Lung (tissue), 11 donors: ENCODE measurements at regions not wholly inside any gene's neighbourhood (a gene's known extent, or its start where the extent isn't known, plus 50 kb on each side); places are given as distances from the start of the nearest gene placed in this dataset.

Experiments used
- ATAC-seq: fragments of 200-7000 bp; cut with Tn5 transposase; one replicate; pipeline ENCODE4 v1.9.1; 2020; ENCODE audit warnings: moderate number of reproducible peaks; ENCODE audit not compliant: insufficient read depth, low FRiP score
- DNase-seq, 3 donors: peaks; one replicate each; pipeline ENCODE4 v3.0.0-alpha.2; 2013 to 2017
- H3K27ac ChIP-seq, 2 donors: one replicate each; pipeline ENCODE4 v1.5.1; 2013; ENCODE audit warnings: mild to moderate bottlenecking in 2 of 2, moderate library complexity in 2 of 2, control low read depth in 1 of 2, inconsistent platforms in 1 of 2, low read depth in 1 of 2, low read length in 1 of 2
- H3K27me3 ChIP-seq, 3 donors: one replicate each; pipeline ENCODE4 v1.5.1; 2013; ENCODE audit warnings: low read length in 2 of 3; ENCODE audit not compliant: control insufficient read depth in 3 of 3, insufficient read depth in 3 of 3
- H3K36me3 ChIP-seq, 4 donors: one replicate each; pipeline ENCODE4 v1.5.1; 2013; ENCODE audit warnings: low read length in 4 of 4, mild to moderate bottlenecking in 1 of 4, moderate library complexity in 1 of 4; ENCODE audit not compliant: control insufficient read depth in 4 of 4, insufficient read depth in 4 of 4
- H3K4me1 ChIP-seq, 5 donors: one replicate each; pipeline ENCODE4 v1.5.1; 2013; ENCODE audit warnings: low read length in 5 of 5, mild to moderate bottlenecking in 2 of 5, moderate library complexity in 1 of 5; ENCODE audit not compliant: control insufficient read depth in 5 of 5, insufficient read depth in 5 of 5
- H3K4me3 ChIP-seq: one replicate; pipeline ENCODE4 v1.5.1; 2013; ENCODE audit warnings: mild to moderate bottlenecking, control low read depth, moderate library complexity
- H3K9ac ChIP-seq, 2 donors: one replicate each; pipeline ENCODE4 v1.5.1; 2013; ENCODE audit warnings: low read length in 2 of 2, control low read depth in 1 of 2; ENCODE audit not compliant: insufficient read depth in 1 of 2
- H3K9me3 ChIP-seq, 4 donors: one replicate each; pipeline ENCODE4 v1.5.1; 2013; ENCODE audit warnings: low read length in 3 of 4, mild to moderate bottlenecking in 1 of 4, moderate library complexity in 1 of 4; ENCODE audit not compliant: control insufficient read depth in 4 of 4, insufficient read depth in 3 of 4
- CTCF ChIP-seq: IDR thresholded peaks from 2 replicates; pipeline ENCODE4 v1.5.1; 2012; ENCODE audit warnings: mild to moderate bottlenecking; ENCODE audit errors: control extremely low read depth, extremely low read depth
- WGBS, 2 donors: extraction: QIAGEN DNeasy Blood & Tissue Kit; methylation state at CpG; one replicate each; pipeline ENCODE4 v1.1.7; 2013; 5-methylcytosine and 5-hydroxymethylcytosine counted together
- donor health status: control.
- donor health status: control.
- donor health status: Bipolar disorder and iron deficiency.
- donor health status: healthy.
- donor health status: DM: yes; HTN: yes; CAD: no.

GRCh38 chr1:163797816-163798215 is 476.1 kb downstream of the NUF2 start:
- Histone ChIP-seq H3K9ac (no peak overlapping the region), H3K4me3 (no peak overlapping the region), H3K27ac (no peak overlapping the region), H3K9me3 (peaks cover 0 to 2% (median 0%) of the 10 kb centered on the region in 4 donors), H3K27me3 (no peaks in the 10 kb centered on the region), H3K36me3 (no peaks in the 10 kb centered on the region), H3K4me1 (no peaks in the 10 kb centered on the region)
- DNase-seq, result no peak
- ATAC-seq, result no peak
- TF ChIP-seq CTCF, result no peak

- H3K4me3 ChIP-seq, result no peak overlapping the region
- H3K27me3 ChIP-seq, result no peaks in the 10 kb centered on the region
- no peaks in the 10 kb centered on the region for H3K4me1 ChIP-seq
- TF ChIP-seq CTCF, result no peak
- no peaks in the 10 kb centered on the region for H3K36me3 ChIP-seq
- WGBS, 2 donors, result 84 to 87% methylated on average over 6 of the region's 6 CpGs
- no peak for ATAC-seq
- DNase-seq, result no peak
- no peak overlapping the region for H3K27ac ChIP-seq
- H3K9ac ChIP-seq, result no peak overlapping the region
- no peaks in the 10 kb centered on the region for H3K9me3 ChIP-seq
These were observed 477.5 kb downstream of the NUF2 start for GRCh38 chr1:163799190-163799805.

- 53 to 67% methylated on average over 3 of the region's 3 CpGs for WGBS, 2 donors
- ATAC-seq, result no peak
- H3K4me3 ChIP-seq, result no peak overlapping the region
- no peak for TF ChIP-seq CTCF
- no peak overlapping the region for H3K27ac ChIP-seq
- H3K9ac ChIP-seq, result no peak overlapping the region
- no peaks in the 10 kb centered on the region for H3K9me3 ChIP-seq
- DNase-seq, result no peak
- no peaks in the 10 kb centered on the region for H3K27me3 ChIP-seq
- no peaks in the 10 kb centered on the region for H3K36me3 ChIP-seq
- no peaks in the 10 kb centered on the region for H3K4me1 ChIP-seq
These were observed 485.7 kb downstream of the NUF2 start for GRCh38 chr1:163807331-163808049.
